ENCODE measurements at regions not wholly inside any gene's neighbourhood (a gene's known extent, or its start where the extent isn't known, plus 50 kb on each side); places are given as distances from the start of the nearest gene placed in this dataset.

DNA sequence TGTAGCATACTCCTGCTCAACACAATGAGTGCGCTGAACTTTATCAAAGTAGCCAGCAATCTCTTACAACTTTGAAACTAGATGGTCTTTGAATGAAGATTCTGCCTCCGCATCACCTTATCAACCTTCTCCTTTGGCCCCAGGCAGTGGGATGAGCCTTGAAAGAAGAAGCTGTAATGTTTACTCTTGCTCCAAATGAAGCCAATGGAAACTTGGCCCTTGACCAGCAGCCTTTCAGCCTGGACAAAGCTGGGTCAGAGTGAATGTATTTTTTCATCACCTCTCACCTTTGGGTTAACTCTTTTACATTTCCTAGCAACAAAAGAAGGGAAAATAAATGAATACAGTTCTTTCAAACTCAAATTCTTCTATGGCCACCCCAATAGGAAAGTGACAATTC is 359.1 kb downstream of the KCNA4 start:
- no peak overlapping the region for H3K27ac Mint-ChIP-seq (ENCODE audit: unreplicated experiment)
- no peak for DNase-seq
- no peak overlapping the region for H3K4me3 Mint-ChIP-seq (ENCODE audit: unreplicated experiment)
- H3K9me3 Mint-ChIP-seq (ENCODE audit: unreplicated experiment) = peaks cover 3% of the 10 kb centered on the region
- TF ChIP-seq, protein P1, sequence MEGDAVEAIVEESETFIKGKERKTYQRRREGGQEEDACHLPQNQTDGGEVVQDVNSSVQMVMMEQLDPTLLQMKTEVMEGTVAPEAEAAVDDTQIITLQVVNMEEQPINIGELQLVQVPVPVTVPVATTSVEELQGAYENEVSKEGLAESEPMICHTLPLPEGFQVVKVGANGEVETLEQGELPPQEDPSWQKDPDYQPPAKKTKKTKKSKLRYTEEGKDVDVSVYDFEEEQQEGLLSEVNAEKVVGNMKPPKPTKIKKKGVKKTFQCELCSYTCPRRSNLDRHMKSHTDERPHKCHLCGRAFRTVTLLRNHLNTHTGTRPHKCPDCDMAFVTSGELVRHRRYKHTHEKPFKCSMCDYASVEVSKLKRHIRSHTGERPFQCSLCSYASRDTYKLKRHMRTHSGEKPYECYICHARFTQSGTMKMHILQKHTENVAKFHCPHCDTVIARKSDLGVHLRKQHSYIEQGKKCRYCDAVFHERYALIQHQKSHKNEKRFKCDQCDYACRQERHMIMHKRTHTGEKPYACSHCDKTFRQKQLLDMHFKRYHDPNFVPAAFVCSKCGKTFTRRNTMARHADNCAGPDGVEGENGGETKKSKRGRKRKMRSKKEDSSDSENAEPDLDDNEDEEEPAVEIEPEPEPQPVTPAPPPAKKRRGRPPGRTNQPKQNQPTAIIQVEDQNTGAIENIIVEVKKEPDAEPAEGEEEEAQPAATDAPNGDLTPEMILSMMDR (IDR thresholded peaks at IDR 0.05; ENCODE audit: partially characterized antibody, unreplicated experiment) = no peak
- peaks cover 11% of the 10 kb centered on the region for H3K4me1 Mint-ChIP-seq (ENCODE audit: low read depth, unreplicated experiment)
- no peaks in the 10 kb centered on the region for H3K36me3 Mint-ChIP-seq (ENCODE audit: unreplicated experiment)
- H3K27me3 Mint-ChIP-seq (ENCODE audit: unreplicated experiment) = no peaks in the 10 kb centered on the region

DNA sequence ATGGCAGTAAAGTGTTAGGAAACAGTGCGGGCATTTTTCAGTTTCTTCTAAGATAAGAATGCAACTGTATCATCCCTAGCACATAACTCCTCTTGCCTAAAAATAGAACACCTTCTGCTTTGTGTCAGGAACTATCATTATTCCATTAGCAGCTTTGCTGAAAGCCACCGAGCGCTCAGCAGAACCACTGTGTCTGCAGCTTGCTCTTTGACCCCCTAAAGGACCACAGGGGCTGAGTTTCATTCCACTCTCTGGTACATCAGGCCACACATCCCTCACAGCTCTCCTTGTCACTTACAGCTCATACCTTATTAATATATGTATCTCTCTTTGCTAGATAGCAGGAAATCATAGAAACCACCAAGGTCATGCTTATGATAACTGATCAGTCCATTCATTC is 360.2 kb downstream of the KCNA4 start:
- DNase-seq = no peak
- Mint-ChIP-seq H3K27ac (ENCODE audit: unreplicated experiment) (no peak overlapping the region), H3K4me1 (ENCODE audit: low read depth, unreplicated experiment) (peaks cover 7% of the 10 kb centered on the region), H3K27me3 (ENCODE audit: unreplicated experiment) (no peaks in the 10 kb centered on the region), H3K4me3 (ENCODE audit: unreplicated experiment) (no peak overlapping the region), H3K36me3 (ENCODE audit: unreplicated experiment) (no peaks in the 10 kb centered on the region), H3K9me3 (ENCODE audit: unreplicated experiment) (no peaks in the 10 kb centered on the region)
- TF ChIP-seq, protein P1 (IDR thresholded peaks at IDR 0.05; ENCODE audit: partially characterized antibody, unreplicated experiment) = no peak

DNA sequence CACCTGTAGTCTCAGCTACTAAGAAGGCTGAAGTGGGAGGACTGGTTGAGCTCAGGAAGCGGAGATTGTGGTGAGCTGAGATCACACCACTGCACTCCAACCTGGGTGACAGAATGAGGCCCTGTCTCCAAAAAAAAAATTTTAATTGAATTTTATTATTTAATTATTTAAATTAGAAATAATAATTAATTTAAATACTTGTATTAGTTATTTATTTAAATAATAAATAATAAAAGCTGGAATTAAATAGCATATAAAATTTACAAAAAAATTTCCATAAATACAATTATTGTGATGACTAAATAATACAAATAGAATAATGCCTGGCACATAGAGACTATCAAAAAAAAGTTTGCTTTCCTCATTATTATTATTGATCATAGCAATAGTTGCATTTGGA is 371.5 kb downstream of the KCNA4 start:
- Mint-ChIP-seq H3K4me3 (ENCODE audit: unreplicated experiment) (no peak overlapping the region), H3K27me3 (ENCODE audit: unreplicated experiment) (no peaks in the 10 kb centered on the region), H3K4me1 (ENCODE audit: low read depth, unreplicated experiment) (no peaks in the 10 kb centered on the region), H3K27ac (ENCODE audit: unreplicated experiment) (no peak overlapping the region), H3K9me3 (ENCODE audit: unreplicated experiment) (no peaks in the 10 kb centered on the region), H3K36me3 (ENCODE audit: unreplicated experiment) (no peaks in the 10 kb centered on the region)
- TF ChIP-seq, protein P1 (IDR thresholded peaks at IDR 0.05; ENCODE audit: partially characterized antibody, unreplicated experiment) = no peak
- no peak for DNase-seq

DNA sequence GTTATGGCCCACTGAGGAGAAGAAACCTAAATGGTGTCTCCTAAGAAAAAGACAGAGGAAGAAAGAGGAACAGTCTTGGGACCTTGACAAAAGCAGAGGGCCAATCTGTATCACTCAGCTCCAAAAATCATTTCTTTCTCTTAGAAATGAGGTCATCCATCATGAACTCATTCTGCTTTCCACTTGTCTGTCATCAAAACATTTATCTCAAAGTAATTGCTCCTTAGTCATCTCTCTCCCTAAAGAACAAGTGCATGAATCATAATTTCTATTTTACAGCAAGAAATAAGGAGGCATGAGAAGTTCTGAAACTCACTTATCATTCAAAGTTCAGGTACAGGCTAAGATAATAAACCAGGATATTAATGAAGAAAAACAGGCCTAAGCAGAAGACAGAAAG is 375.6 kb downstream of the KCNA4 start:
- no peaks in the 10 kb centered on the region for H3K9me3 Mint-ChIP-seq (ENCODE audit: unreplicated experiment)
- no peak for DNase-seq
- no peak overlapping the region for H3K27ac Mint-ChIP-seq (ENCODE audit: unreplicated experiment)
- TF ChIP-seq, protein P1 (IDR thresholded peaks at IDR 0.05; ENCODE audit: partially characterized antibody, unreplicated experiment) = no peak
- no peak overlapping the region for H3K4me3 Mint-ChIP-seq (ENCODE audit: unreplicated experiment)
- no peaks in the 10 kb centered on the region for H3K27me3 Mint-ChIP-seq (ENCODE audit: unreplicated experiment)
- no peaks in the 10 kb centered on the region for H3K4me1 Mint-ChIP-seq (ENCODE audit: low read depth, unreplicated experiment)
- H3K36me3 Mint-ChIP-seq (ENCODE audit: unreplicated experiment) = no peaks in the 10 kb centered on the region

DNA sequence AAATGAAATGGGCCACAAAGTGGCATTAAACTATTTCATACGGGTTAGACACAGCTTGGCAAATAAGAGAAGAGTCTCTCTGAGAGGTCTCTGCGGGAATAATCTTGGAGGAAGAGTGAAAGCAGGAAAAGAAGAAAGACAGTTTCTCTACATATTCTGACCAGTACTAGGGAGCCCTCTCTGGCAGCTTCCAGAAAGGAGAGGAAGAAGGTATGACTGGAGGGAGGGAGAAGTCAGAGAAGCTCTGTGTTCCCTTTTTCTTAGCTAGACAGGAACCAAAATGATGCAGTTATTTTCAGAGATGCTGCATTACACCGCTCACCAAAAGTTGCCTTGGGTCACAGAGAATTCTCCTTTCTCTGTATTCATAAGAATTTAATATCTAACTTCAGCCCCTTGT is 382.1 kb downstream of the KCNA4 start:
- no peak overlapping the region for H3K27ac Mint-ChIP-seq (ENCODE audit: unreplicated experiment)
- H3K9me3 Mint-ChIP-seq (ENCODE audit: unreplicated experiment) = no peaks in the 10 kb centered on the region
- no peaks in the 10 kb centered on the region for H3K4me1 Mint-ChIP-seq (ENCODE audit: low read depth, unreplicated experiment)
- H3K27me3 Mint-ChIP-seq (ENCODE audit: unreplicated experiment) = no peaks in the 10 kb centered on the region
- no peak for DNase-seq
- H3K4me3 Mint-ChIP-seq (ENCODE audit: unreplicated experiment) = no peak overlapping the region
- TF ChIP-seq, protein P1 (IDR thresholded peaks at IDR 0.05; ENCODE audit: partially characterized antibody, unreplicated experiment) = no peak
- no peaks in the 10 kb centered on the region for H3K36me3 Mint-ChIP-seq (ENCODE audit: unreplicated experiment)

All from glutamatergic neuron (in vitro differentiated cells).